Hepatocyte (in vitro differentiated cells): ENCODE measurements at regions not wholly inside any gene's neighbourhood (a gene's known extent, or its start where the extent isn't known, plus 50 kb on each side); places are given as distances from the start of the nearest gene placed in this dataset.

Experiments
- EZH2 ChIP-seq: fragments of 200-600 bp; sonication (generic); IDR thresholded peaks from 2 replicates; pipeline ENCODE4 v1.6.1; 2016; ENCODE audit warnings: antibody characterized with exemption, mild to moderate bottlenecking, borderline replicate concordance
- TF ChIP-seq, protein P1 (sequence below): fragments of 200-600 bp; sonication (generic); IDR thresholded peaks from 2 replicates; pipeline ENCODE4 v1.5.1; 2016; ENCODE audit warnings: antibody characterized with exemption, mild to moderate bottlenecking; ENCODE audit not compliant: poor library complexity

DNA sequence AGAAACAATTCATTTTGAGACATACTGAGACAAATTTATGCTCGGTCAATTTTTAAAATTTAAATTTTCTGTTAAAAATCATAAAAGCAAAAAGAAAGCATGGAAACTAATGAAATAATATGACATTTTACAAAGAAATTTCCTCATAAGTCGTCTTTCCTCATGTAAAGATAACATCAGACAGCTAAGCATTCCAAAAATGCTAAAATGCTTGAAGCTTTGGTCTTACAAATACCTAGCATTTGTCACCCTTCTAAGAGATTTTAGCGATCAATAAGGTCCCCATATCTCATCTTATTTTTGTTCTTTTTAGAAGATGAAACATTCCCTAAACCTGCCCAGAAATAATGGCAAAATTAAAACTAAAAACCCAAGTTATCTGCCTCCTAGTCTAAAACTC lies 68.5 kb upstream of the FREM2 start:
- TF ChIP-seq, protein P1, sequence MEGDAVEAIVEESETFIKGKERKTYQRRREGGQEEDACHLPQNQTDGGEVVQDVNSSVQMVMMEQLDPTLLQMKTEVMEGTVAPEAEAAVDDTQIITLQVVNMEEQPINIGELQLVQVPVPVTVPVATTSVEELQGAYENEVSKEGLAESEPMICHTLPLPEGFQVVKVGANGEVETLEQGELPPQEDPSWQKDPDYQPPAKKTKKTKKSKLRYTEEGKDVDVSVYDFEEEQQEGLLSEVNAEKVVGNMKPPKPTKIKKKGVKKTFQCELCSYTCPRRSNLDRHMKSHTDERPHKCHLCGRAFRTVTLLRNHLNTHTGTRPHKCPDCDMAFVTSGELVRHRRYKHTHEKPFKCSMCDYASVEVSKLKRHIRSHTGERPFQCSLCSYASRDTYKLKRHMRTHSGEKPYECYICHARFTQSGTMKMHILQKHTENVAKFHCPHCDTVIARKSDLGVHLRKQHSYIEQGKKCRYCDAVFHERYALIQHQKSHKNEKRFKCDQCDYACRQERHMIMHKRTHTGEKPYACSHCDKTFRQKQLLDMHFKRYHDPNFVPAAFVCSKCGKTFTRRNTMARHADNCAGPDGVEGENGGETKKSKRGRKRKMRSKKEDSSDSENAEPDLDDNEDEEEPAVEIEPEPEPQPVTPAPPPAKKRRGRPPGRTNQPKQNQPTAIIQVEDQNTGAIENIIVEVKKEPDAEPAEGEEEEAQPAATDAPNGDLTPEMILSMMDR = no peak
- no peak for TF ChIP-seq EZH2
